HG03045 (cell line): ENCODE measurements at regions not wholly inside any gene's neighbourhood (a gene's known extent, or its start where the extent isn't known, plus 50 kb on each side); places are given as distances from the start of the nearest gene placed in this dataset.

Experiments used
- ATAC-seq: cut with Tn5 transposase; IDR thresholded peaks from one replicate; pipeline ENCODE4 v1.9.1; 2021; ENCODE audit warnings: mild to moderate bottlenecking, moderate library complexity; ENCODE audit not compliant: unreplicated experiment

DNA sequence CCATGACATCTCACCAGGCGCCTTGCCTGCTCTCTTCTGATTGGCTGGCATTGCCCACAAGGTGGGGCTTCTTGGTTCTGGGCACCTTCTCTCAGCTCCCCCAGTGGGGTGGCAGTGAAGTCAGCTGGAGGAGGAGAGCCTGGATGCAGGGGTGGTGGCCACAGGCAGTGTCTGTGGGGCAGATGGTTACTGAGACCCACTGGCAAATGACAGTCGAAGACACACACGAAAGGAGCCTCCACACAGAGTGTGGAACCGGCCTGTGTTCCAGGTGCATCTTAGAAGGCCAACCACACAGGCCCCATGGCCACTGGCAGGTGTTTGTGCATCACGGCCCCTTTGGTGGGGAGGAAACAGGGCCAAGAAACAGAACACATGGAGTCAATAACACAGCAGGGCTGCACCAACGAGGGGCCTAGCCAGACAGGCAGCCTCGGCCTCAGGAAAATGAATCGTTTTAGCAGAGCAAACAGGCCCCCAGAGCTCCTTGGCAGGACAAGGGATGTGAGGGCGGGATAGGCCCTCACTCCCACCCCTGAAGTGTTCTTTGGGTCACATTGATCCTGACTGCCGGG is 683.4 kb downstream of the TBC1D22A start:
- ATAC-seq = no peak

DNA sequence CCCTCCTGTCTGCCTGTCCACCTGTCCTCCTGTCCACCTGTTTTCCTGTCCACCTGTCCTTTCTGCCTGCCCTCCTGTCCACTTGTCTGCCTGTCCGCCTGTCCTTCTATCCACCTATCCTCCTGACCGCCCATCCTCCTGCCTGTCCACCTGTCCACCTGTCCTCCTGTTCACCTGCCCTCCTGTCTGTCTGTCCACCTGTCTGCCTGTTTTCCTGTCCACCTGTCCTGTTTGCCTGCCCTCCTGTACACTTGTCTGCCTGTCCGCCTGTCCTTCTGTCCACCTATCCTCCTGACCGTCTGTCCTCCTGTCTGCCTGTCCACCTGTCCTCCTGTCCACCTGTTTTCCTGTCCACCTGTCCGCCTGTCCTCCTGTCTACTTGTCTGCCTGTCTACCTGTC is 682.8 kb downstream of the TBC1D22A start:
- no peak for ATAC-seq

DNA sequence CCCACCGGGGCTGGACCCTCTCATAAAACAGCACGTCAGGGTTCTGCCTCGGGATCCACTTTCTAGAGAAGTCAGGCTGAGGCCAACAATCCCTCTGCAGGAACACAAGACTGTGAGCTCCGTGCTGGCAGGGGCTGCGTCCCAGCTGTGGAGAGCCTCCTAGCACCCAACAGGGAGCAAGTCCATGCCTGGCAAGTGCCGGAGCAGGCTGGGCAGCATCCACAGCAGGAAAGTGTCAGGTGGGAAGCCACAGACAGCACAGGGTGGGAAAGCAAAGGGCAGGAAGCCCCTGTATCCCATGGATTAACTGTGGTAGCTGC is 682.3 kb downstream of the TBC1D22A start:
- no peak for ATAC-seq

DNA sequence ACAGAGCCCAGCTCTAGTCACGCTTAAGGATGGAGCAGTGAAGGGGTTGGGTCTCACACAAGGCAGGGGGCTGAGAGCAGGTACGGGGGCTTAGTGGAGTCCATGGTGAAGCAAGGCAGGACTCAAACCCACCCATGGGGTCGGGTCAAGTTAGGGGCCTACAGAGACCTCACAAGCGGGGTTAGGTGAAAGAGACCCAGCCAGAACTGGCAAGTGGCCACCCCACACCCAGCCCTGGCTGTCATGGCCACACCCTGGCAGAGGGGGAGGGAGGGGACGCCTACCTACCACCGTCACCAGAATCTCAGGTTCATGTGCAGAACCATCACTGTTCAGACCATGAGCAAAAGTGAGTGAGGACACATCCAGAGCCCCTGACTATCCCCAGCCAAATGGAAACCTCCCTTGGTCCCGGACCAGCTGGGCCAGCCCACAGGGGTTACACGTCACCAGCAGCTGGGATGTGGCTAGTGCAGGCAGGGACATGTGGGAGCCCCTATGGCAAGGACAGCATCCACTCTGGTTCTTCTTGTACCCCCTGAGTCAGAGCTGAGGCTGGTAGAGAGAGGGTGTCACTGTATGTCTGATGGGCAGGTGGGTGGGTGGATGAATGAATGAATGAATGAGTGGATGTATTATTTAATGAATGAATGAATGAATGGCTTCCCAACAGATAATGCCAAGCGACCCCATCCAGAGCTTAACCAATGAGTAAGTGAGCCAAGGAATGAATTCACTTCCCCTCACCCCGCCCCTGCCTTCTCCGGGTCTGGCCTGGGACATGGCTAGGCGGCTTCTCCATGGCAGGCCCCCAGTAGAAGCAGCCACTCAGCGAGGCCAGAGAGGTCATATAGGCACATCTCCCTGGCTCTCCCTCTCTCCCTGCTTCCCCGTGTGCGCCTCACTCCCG is 681.6 kb downstream of the TBC1D22A start:
- ATAC-seq = no peak

DNA sequence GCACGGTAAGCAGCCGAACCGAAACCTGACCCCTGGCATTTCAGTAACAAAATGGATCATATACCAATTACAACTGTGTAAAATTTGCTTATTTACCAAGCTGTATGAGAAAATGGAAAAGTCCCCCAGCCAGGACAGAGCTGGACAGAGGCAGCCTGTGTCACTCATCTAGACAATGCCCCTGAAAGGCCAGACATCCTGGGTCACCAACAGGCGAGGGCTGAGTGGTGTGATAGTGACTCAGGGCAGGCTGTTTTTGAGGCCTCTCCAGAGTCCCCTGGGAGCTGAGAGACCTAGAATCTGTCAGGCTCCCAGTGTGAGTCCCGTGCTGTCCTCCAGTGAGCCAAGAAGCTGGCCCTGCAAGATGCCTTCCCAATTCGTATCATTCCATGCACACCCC is 680.4 kb downstream of the TBC1D22A start:
- ATAC-seq = no peak

DNA sequence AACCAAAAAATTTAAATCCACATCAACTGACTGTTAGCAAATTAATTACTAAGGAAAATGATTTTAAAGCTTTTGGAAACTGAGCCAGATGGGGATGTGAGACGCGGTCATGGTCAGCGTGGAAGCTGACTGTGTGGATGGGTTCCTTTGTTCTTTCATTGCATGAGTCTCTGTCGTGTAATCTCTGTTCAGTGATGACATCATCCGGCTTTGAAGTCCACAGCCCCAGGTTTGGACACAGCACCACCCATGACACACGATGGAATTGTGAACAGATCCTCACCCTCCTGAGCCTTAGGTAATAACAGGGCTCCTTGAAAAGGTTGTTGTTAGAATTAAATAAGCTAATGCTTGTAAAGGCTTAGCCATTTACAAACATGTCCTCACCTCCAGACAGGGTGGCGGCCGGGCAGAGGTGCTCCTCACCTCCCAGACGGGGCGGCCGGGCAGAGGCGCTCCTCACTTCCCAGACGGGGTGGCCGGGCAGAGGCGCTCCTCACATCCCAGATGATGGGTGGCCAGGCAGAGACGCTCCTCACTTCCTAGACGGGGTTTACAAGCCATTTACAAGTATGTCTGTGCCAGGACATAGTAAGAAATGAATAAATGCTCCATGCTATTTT is 677.3 kb downstream of the TBC1D22A start:
- no peak for ATAC-seq

DNA sequence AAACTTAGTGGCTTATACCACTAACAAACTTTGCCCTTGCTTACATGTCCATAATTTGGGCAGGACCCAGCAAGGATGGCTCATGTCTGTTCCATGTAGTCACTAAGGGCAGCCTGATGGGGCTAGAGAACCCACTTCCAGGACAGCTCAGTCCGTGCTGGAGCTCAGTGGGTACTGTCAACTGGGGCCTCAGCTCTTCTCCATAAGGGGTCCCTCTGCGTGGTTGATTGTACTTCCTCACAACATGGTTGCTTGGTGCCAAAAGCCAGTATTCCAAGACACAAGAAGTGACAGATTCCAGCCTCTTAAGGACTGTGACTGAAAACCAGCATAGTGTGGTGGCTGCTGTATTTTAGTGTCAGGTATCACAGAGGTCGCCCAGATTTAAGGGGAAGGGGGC is 675.2 kb downstream of the TBC1D22A start:
- no peak for ATAC-seq

DNA sequence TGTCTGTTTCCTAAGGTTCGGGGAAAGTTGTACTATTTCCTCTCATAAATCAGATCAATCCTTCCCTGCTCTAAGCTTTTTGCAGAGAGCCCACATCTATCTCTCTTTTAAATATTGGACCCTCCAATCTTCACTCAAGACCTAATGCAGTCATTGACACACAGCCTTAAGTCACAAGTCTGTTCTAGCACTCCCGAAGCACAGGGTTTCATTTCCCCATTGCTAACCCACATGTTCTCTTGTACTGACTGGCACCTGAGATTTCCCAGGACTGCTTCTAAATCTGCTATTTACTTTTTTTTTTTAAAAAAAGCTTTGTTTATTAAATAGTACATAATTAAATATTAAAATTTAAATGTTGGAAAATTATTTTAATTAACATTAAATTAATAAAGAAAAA is 674.7 kb downstream of the TBC1D22A start:
- ATAC-seq = no peak

DNA sequence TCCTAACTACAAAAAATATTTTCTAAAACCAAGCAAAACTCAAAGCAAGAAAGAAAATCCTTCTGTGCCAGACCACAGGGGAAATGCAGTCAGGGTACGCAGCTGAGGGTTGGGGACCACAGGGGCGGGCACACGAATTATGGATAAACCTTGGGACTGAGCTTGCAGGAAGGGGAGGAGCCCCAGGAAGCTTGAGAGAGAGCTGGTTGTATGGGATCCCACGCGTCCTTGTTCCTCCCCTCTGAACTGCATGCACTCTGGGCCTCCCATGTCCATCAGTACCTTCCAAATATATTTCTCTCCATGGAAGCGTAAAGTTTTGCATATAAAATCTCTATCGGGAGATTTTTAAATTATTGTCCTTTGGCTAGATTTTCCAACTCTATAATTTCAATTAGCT is 673.4 kb downstream of the TBC1D22A start:
- no peak for ATAC-seq

DNA sequence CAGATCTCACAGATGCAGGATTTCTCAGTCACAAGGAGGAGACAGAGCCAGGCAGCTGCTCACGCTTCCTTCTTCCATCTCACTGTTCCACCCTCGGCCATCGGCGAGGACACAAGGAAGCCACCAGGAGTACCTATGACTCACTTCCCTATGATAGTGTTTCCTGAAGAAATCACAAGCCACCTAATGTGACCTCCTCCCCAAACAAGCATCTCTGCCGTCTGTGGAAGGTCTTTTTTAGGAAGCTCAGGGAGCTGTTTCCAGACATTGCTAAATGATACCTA is 672.7 kb downstream of the TBC1D22A start:
- ATAC-seq = no peak

DNA sequence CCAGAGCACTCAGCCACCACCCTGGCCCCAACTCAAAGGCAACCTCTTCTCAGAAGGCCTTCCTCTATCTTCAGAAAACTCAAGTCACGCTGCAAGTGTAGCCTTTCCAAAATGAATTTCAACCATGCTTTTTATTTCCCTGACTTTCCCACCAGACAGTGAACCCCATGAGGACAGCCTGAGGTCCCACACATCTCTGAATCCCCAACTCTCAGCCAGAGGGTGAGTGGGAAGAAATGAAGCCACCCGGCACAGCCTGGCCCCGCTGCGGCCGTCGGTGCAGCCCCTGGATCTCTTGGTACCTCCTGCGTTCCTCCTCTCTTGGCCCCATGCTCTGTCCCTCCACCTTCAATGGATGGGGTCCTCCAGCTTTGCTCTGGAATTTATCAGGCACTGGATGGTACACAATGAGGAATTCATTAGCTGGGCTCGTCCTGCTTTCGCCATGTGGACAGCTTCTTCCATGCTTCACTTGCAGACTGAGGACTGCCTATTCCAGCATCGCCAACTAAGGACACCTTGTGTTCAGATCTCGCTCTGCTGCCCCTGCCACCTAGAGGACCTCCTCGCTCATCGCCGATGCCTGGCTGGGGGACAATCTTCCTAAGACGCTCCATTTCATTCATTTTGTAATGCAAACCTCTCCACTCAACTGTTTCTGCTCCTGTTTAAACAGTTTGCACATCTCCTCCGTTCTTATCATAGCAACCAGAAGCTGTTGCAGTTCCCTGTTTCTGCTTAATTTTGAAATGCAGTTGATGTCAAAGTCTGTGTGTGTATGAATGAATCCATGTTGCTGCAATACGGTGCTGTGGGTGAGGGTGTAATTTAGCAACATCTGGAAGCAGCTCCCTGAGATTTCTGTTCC is 672.1 kb downstream of the TBC1D22A start:
- no peak for ATAC-seq

DNA sequence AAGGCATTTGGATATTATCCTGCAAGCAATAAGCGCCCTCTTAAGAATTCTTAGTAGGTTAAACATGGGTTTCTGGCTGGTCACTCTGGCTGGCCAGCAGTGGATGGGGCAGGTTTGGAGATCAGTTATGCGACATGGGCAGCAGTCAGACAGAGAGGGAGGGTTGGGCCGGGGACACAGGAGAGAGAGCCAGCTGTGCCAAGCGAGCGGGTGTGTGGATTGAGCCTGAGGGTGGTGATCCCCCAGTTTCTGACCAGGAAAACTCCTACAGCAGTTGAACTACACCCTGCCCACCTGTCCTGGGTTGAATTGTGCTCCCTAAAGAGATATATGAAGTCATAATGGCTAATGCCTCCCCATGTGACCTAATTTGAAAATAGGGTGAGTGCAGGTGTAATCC is 671.2 kb downstream of the TBC1D22A start:
- no peak for ATAC-seq

DNA sequence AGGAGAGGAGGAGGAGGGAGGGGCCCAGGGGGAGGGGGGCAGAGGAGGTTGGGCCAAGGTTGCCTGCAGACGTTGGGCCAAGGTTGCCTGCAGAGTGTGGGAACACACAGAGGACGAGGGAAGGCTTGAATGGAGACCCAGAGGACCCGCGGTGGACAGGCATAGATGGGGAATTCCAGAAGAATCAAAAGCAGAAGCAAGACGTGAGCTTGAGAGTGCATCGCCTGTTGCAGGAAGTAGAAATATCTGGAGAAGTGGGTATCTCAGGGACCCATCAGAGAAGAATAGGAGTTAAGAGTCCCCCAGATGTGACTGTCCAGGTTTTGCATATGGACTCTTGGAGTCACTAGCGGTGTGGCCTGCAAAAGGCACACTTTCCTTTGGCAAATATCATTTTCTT is 670.2 kb downstream of the TBC1D22A start:
- ATAC-seq = no peak

DNA sequence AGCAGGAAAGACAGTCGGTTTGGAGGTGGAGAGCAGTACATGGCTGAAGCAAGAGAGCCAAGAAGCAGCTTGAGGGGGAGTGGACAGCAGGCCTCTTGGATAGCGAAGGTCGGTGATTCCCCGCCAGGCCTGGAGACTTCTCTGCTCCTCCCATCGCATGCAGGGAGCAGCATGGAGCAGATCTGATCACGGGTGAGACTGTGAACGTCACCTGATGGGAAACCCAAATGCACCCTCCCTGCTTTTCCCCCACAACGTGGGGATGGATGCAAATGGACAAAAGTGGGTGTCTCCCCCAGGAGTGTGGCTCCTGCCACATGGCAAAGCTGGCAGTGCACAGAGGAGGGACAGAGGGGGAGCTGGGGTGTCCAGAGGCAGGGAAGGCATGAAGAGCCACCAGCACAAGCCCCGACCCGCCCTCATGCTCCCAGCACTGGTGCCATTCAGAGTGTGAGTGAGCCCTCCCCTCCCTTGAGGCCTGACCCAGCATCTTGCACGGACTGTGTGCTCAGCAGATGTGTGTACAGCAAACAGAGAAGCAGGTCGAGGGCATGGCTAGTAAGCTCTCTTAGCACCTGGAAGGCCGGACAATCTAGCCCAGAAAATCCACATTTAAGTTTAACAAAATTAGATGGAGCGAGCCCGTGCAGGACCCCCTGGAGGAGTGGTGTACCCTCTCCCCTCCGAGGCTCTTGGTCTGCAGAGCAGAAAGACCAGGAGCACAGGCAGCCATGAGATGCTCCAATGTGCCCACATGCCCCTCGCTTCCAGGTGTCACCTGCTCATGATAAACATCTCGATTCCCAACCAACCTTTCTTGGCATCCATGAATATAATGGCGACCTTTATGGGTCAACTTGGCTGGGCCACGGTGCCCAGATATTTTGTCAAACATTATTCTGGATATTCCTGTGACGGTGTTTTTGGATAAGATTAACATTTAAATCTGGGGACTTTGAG is 661.7 kb downstream of the TBC1D22A start:
- ATAC-seq = no peak

DNA sequence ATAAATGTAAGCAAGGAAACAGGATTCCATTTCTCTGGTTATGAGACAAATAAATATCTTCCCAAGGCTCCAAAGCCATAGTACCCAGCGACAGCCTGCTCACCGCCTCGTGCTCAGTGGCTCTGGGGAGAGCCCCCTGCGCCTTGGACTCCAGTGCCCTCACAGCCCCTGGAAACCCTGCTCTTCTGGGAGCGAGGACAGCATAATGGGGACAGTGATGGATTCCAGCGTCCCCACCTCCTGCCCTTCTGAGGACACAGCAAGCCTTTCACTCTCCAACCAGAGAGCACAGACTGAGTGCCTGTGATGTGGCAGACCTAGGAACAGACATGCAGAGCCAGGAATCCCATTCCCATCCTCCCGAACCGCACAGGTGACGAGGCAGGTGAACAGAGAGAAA is 660.8 kb downstream of the TBC1D22A start:
- no peak for ATAC-seq

DNA sequence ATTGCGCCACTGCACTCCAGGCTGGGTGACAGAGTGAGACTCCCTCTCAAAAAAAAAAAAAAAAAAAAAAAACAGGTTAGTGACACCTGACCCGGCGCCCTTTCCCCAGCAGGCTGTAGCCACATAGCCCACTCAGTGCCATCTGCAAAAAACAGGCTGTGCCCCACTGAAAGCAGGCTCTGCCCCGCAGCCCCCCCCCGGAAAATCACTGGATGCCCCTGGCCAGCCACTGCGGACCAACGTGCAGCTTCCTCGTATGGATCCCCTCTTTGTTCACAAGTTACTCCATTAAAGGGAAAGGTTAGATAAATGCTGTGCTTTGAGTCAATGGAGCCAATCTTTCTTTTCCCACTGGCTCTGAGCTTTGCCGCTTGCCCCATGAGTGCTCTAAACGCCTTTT is 660.3 kb downstream of the TBC1D22A start:
- ATAC-seq = no peak

DNA sequence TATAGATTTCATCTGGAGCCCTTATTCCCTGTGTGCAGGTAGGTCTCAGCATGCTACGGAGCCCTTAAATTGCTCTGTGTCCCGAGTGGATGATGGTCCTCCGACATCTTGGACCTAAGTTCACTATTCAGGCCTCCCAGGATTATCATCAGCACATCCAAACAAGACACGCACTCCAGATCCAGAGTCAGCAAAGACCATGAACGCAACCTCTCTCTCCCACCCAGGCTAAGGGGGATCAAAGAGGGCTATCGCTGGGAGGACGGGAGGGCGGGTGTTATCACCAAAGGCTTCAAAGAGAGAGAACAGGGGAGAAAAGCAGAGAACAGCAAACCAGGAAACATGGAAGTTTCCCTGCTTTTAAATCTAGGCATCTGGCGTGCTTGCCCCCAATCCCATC is 659.4 kb downstream of the TBC1D22A start:
- ATAC-seq = no peak

DNA sequence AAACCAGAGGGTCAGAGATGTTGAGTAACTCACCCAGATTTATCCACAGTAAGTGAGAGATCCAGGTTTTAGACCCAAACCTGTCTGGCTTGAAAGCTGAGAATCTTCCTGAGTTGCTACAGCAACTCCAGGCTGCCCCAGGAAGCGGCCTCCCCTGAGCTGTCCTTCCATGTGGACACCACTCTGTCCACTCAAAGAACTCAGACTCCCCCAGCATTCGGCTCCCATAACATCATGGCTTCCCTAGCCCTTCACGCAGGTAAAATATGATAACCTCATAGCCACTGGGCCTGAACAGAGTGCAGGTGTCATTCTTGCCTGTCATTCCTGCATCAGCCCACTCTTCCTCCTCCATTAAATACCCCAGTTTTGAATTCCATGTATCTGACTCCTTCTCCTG is 657.8 kb downstream of the TBC1D22A start:
- ATAC-seq = no peak

DNA sequence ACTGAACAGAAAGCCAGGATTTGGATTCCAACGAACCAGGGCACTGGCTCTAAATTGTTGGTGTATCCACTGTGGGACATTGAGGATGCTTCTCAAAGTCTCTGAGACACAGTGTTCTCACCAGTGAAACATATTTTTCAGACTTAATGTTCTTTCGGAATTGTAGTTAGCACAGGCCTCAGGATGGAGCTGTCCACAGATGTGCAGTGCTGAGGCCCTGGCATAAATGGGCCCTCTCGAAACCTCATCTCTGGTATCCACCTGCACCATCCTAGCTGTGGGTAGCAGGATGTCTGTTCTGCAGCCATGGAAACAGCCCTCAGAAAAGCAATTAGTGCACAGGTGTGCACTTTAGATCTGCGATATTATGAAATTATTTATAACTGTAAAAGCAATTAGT is 656.8 kb downstream of the TBC1D22A start:
- no peak for ATAC-seq

DNA sequence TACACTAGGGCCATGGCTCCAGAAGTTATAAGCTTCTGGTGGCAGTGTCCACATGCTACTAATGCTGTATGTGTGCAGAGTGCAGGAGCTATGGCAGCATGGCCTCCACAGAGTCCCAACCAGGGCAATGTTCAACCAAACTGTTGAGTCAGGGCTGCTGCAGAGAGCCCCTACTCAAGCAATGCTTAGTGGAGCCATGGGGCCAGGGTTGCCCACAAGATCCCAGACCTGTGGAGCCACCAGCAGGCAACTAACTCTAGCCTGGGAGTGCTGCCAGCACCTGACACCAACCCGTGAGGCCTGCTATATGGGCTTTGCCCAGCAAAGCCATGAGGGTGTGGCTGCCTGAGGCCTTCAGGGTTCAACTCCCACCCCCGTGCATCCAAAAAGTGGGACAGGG is 655.2 kb downstream of the TBC1D22A start:
- no peak for ATAC-seq

DNA sequence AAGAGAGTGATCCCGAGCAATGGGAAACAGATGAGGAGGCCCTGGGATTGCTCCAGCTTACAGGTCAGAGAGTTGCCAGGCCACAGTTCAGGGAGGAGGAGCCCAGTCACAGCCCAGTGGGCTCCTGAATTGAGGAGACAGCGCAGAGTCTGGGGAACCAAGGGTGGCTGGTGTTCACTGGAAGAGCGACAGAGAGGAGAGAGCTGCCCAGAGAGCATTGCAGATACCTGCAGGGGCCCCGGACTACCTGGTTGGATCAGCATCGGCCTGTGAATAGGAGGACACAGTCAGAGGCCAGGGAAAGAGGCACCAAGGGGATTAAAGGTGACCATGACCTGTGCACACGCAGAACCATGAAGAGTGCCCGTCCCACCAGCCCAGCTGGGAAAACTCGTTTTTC is 648.6 kb downstream of the TBC1D22A start:
- ATAC-seq = no peak
